Ovary (tissue), 3 donors: ENCODE measurements at regions not wholly inside any gene's neighbourhood (a gene's known extent, or its start where the extent isn't known, plus 50 kb on each side); places are given as distances from the start of the nearest gene placed in this dataset.

ENCODE experiments used
- POLR2A ChIP-seq: fragments of 450-650 bp; IDR thresholded peaks from one replicate; pipeline ENCODE4 v1.6.1; 2017; ENCODE audit warnings: antibody characterized with exemption, mild to moderate bottlenecking, moderate library complexity
- TF ChIP-seq, protein P1 (sequence below), 3 donors: fragments of 450-650 bp in 2 of 3; fragments of 200-600 bp in 1 of 3; IDR thresholded peaks; one replicate each; pipeline versions ENCODE4 v1.5.1 to v1.8.0; 2016 to 2022; ENCODE audit warnings: antibody characterized with exemption in 3 of 3, mild to moderate bottlenecking in 1 of 3
- donor health status: DM: no; HTN: no; CAD: no.

DNA sequence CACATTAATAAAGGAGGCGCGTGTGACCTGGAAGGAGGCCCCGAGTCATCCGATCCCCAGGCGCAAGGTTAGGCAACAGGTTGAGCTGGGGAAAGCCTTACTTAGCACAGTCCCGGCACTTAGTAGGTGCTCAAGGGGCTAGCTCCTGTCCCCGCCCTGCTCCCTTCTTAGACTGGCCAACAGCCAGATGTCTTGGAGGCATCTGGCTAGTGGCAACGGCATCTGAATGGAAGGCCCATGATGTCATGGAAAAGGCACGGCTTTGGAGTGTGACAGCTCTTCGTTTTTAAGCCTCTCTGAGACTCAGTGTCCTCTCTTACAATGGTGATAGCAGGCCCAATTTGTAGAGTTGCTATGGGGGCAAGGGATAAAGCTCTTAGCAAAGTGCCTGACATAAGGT lies 258.3 kb downstream of the CYRIA start:
- TF ChIP-seq, protein P1, sequence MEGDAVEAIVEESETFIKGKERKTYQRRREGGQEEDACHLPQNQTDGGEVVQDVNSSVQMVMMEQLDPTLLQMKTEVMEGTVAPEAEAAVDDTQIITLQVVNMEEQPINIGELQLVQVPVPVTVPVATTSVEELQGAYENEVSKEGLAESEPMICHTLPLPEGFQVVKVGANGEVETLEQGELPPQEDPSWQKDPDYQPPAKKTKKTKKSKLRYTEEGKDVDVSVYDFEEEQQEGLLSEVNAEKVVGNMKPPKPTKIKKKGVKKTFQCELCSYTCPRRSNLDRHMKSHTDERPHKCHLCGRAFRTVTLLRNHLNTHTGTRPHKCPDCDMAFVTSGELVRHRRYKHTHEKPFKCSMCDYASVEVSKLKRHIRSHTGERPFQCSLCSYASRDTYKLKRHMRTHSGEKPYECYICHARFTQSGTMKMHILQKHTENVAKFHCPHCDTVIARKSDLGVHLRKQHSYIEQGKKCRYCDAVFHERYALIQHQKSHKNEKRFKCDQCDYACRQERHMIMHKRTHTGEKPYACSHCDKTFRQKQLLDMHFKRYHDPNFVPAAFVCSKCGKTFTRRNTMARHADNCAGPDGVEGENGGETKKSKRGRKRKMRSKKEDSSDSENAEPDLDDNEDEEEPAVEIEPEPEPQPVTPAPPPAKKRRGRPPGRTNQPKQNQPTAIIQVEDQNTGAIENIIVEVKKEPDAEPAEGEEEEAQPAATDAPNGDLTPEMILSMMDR (IDR thresholded peaks at IDR 0.05) = no peak
- no peak for TF ChIP-seq POLR2A
